ENCODE measurements at regions not wholly inside any gene's neighbourhood (a gene's known extent, or its start where the extent isn't known, plus 50 kb on each side); places are given as distances from the start of the nearest gene placed in this dataset.

- Mint-ChIP-seq H3K4me3 (no peak overlapping the region), H3K27ac (ENCODE audit: unreplicated experiment) (no peak overlapping the region), H3K9me3 (peaks cover 5% of the 10 kb centered on the region), H3K27me3 (ENCODE audit: low read depth) (no peaks in the 10 kb centered on the region), H3K36me3 (ENCODE audit: low read depth) (peaks cover 2% of the 10 kb centered on the region), H3K4me1 (no peaks in the 10 kb centered on the region)
- no peak for TF ChIP-seq CTCF (conservative IDR thresholded peaks at IDR 0.05)
- DNase-seq (ENCODE audit: low read depth, low spot score) = no peak
These were observed 556.6 kb downstream of the CCER1 start for GRCh38 chr12:90398285-90398836.

GRCh38 chr12:90396556-90396955 is 558.4 kb downstream of the CCER1 start:
- Mint-ChIP-seq H3K4me1 (no peaks in the 10 kb centered on the region), H3K4me3 (no peak overlapping the region), H3K36me3 (ENCODE audit: low read depth) (peaks cover 2% of the 10 kb centered on the region), H3K27me3 (ENCODE audit: low read depth) (no peaks in the 10 kb centered on the region), H3K9me3 (peaks cover 5% of the 10 kb centered on the region), H3K27ac (ENCODE audit: unreplicated experiment) (no peak overlapping the region)
- DNase-seq (ENCODE audit: low read depth, low spot score) = no peak
- no peak for TF ChIP-seq CTCF (conservative IDR thresholded peaks at IDR 0.05)

- no peak for TF ChIP-seq CTCF (conservative IDR thresholded peaks at IDR 0.05)
- no peak overlapping the region for H3K27ac Mint-ChIP-seq (ENCODE audit: unreplicated experiment)
- peaks cover 5% of the 10 kb centered on the region for H3K9me3 Mint-ChIP-seq
- H3K4me3 Mint-ChIP-seq = no peak overlapping the region
- H3K4me1 Mint-ChIP-seq = no peaks in the 10 kb centered on the region
- H3K27me3 Mint-ChIP-seq (ENCODE audit: low read depth) = no peaks in the 10 kb centered on the region
- no peak for DNase-seq (ENCODE audit: low read depth, low spot score)
- H3K36me3 Mint-ChIP-seq (ENCODE audit: low read depth) = peaks cover 2% of the 10 kb centered on the region
These were observed 561.3 kb downstream of the CCER1 start for GRCh38 chr12:90393652-90394051.

GRCh38 chr12:90393089-90393488 is 561.9 kb downstream of the CCER1 start:
- Mint-ChIP-seq H3K27ac (ENCODE audit: unreplicated experiment) (no peak overlapping the region), H3K4me3 (no peak overlapping the region), H3K27me3 (ENCODE audit: low read depth) (no peaks in the 10 kb centered on the region), H3K9me3 (peaks cover 5% of the 10 kb centered on the region), H3K4me1 (no peaks in the 10 kb centered on the region), H3K36me3 (ENCODE audit: low read depth) (peaks cover 2% of the 10 kb centered on the region)
- no peak for DNase-seq (ENCODE audit: low read depth, low spot score)
- no peak for TF ChIP-seq CTCF (conservative IDR thresholded peaks at IDR 0.05)

- H3K27ac Mint-ChIP-seq (ENCODE audit: unreplicated experiment) = no peak overlapping the region
- H3K27me3 Mint-ChIP-seq (ENCODE audit: low read depth) = no peaks in the 10 kb centered on the region
- H3K4me1 Mint-ChIP-seq = no peaks in the 10 kb centered on the region
- no peak for TF ChIP-seq CTCF (conservative IDR thresholded peaks at IDR 0.05)
- no peak for DNase-seq (ENCODE audit: low read depth, low spot score)
- no peak overlapping the region for H3K4me3 Mint-ChIP-seq
- peaks cover 1% of the 10 kb centered on the region for H3K9me3 Mint-ChIP-seq
- H3K36me3 Mint-ChIP-seq (ENCODE audit: low read depth) = peaks cover 1% of the 10 kb centered on the region
These were observed 564.0 kb downstream of the CCER1 start for GRCh38 chr12:90390947-90391346.

GRCh38 chr12:90368081-90368480 is 586.9 kb downstream of the CCER1 start:
- no peak for DNase-seq (ENCODE audit: low read depth, low spot score)
- no peaks in the 10 kb centered on the region for H3K36me3 Mint-ChIP-seq (ENCODE audit: low read depth)

More at GRCh38 chr12:90368081-90368480, 586.9 kb downstream of the CCER1 start:
- no peak for TF ChIP-seq CTCF (conservative IDR thresholded peaks at IDR 0.05)
- Mint-ChIP-seq H3K4me3 (no peak overlapping the region), H3K27me3 (ENCODE audit: low read depth) (no peaks in the 10 kb centered on the region), H3K27ac (ENCODE audit: unreplicated experiment) (no peak overlapping the region), H3K4me1 (no peaks in the 10 kb centered on the region), H3K9me3 (no peaks in the 10 kb centered on the region)
